ENCODE measurements at regions not wholly inside any gene's neighbourhood (a gene's known extent, or its start where the extent isn't known, plus 50 kb on each side); places are given as distances from the start of the nearest gene placed in this dataset.

- Histone ChIP-seq H3K9me3 (no peaks in the 10 kb centered on the region), H3K27me3 (no peaks in the 10 kb centered on the region), H3K27ac (no peak overlapping the region), H3K4me3 (no peak overlapping the region), H3K4me1 (peaks cover 0 to 8% (median 0%) of the 10 kb centered on the region in 4 donors), H3K36me3 (no peaks in the 10 kb centered on the region)
- no peak for DNase-seq
- TF ChIP-seq, protein P1, sequence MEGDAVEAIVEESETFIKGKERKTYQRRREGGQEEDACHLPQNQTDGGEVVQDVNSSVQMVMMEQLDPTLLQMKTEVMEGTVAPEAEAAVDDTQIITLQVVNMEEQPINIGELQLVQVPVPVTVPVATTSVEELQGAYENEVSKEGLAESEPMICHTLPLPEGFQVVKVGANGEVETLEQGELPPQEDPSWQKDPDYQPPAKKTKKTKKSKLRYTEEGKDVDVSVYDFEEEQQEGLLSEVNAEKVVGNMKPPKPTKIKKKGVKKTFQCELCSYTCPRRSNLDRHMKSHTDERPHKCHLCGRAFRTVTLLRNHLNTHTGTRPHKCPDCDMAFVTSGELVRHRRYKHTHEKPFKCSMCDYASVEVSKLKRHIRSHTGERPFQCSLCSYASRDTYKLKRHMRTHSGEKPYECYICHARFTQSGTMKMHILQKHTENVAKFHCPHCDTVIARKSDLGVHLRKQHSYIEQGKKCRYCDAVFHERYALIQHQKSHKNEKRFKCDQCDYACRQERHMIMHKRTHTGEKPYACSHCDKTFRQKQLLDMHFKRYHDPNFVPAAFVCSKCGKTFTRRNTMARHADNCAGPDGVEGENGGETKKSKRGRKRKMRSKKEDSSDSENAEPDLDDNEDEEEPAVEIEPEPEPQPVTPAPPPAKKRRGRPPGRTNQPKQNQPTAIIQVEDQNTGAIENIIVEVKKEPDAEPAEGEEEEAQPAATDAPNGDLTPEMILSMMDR (IDR thresholded peaks at IDR 0.05), result no peak
- TF ChIP-seq POLR2A (IDR thresholded peaks at IDR 0.05) (no peak), EP300 (IDR thresholded peaks at IDR 0.05) (no peak), POLR2AphosphoS5 (IDR thresholded peaks at IDR 0.05) (no peak)
- WGBS, 2 donors, result 57 to 67% methylated on average over 3 of the region's 3 CpGs
- intact Hi-C loops (cut with DNase I), result no loop called here
Observed at GRCh38 chr10:36759141-36759805, 366.1 kb upstream of the ANKRD30A start.

GRCh38 chr10:36748128-36748871, 377.1 kb upstream of the ANKRD30A start:
- WGBS, 2 donors, result 92 to 94% methylated on average over 19 of the region's 19 CpGs
- no peak for DNase-seq
- intact Hi-C loops (cut with DNase I), result no loop called here
- Histone ChIP-seq H3K4me1 (no peaks in the 10 kb centered on the region), H3K4me3 (no peak overlapping the region), H3K27ac (no peak overlapping the region), H3K9me3 (no peaks in the 10 kb centered on the region), H3K36me3 (no peaks in the 10 kb centered on the region), H3K27me3 (no peaks in the 10 kb centered on the region)
- TF ChIP-seq EP300 (IDR thresholded peaks at IDR 0.05) (no peak), POLR2A (IDR thresholded peaks at IDR 0.05) (no peak), POLR2AphosphoS5 (IDR thresholded peaks at IDR 0.05) (no peak)
- TF ChIP-seq, protein P1 (IDR thresholded peaks at IDR 0.05), result no peak

GRCh38 chr10:36739884-36740445, 385.4 kb upstream of the ANKRD30A start:
- intact Hi-C loops (cut with DNase I), result no loop called here
- H3K9me3 ChIP-seq, result no peaks in the 10 kb centered on the region
- H3K4me1 ChIP-seq, result no peaks in the 10 kb centered on the region
- 86 to 90% methylated on average over 5 of the region's 5 CpGs for WGBS, 2 donors
- no peak overlapping the region for H3K27ac ChIP-seq
- TF ChIP-seq POLR2A (IDR thresholded peaks at IDR 0.05) (no peak), EP300 (IDR thresholded peaks at IDR 0.05) (no peak), POLR2AphosphoS5 (IDR thresholded peaks at IDR 0.05) (no peak)
- TF ChIP-seq, protein P1 (IDR thresholded peaks at IDR 0.05), result no peak
- no peak overlapping the region for H3K4me3 ChIP-seq
- no peaks in the 10 kb centered on the region for H3K36me3 ChIP-seq
- no peaks in the 10 kb centered on the region for H3K27me3 ChIP-seq
- DNase-seq, result no peak

DNA sequence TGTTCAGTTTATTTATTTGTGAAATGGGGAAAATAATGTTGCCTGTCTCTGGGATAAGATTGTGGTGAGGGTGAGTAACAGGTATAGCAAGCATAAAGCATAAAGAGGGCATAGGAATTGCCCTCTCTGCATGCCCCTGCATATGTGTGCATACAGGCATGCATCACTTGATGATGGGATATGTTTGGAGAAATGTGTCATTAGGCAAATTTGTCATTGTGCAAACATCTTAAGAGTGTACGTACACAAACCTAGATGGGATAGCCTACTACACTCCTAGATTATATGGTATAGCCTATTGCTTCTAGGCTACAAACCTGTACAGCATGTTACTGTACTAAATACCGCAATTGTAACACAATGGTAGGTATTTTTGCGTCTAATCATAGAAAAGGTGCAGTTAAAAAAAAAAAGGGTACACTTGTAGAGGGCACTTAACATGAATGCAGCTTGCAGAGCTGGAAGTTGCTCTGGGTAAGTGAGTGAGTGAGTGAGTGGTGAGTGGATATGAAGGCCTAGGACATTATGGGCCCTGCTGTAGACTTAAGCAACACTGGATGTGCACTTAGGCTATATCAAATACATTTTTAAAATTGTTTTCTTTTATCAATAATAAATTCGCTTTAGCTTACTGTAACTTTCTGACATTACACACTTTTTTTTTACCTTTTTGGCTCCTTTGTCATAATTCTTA, 386.5 kb upstream of the ANKRD30A start:
- Histone ChIP-seq H3K27me3 (no peaks in the 10 kb centered on the region), H3K36me3 (no peaks in the 10 kb centered on the region), H3K9me3 (no peaks in the 10 kb centered on the region), H3K4me1 (no peaks in the 10 kb centered on the region), H3K27ac (no peak overlapping the region), H3K4me3 (no peak overlapping the region)
- intact Hi-C loops (cut with DNase I), result no loop called here
- WGBS, 2 donors, result 88 to 94% methylated on average over 4 of the region's 4 CpGs
- no peak for TF ChIP-seq POLR2A (IDR thresholded peaks at IDR 0.05)
- no peak for TF ChIP-seq EP300 (IDR thresholded peaks at IDR 0.05)
- TF ChIP-seq, protein P1 (IDR thresholded peaks at IDR 0.05), result no peak
- no peak for TF ChIP-seq POLR2AphosphoS5 (IDR thresholded peaks at IDR 0.05)
- no peak for DNase-seq
